CD4-positive, alpha-beta T cell (primary cell): ENCODE measurements at regions not wholly inside any gene's neighbourhood (a gene's known extent, or its start where the extent isn't known, plus 50 kb on each side); places are given as distances from the start of the nearest gene placed in this dataset.

ENCODE experiments used
- ATAC-seq: fragments of 200-7000 bp; cut with Tn5 transposase; one replicate; pipeline ENCODE4 v1.10.0; 2022; ENCODE audit warnings: mild to moderate bottlenecking; ENCODE audit not compliant: poor library complexity
- CTCF ChIA-PET: fragments of 350-600 bp; sonication (Branson Sonifier 250); formaldehyde crosslinking; loops from one replicate; lab custom pipeline; 2021; ENCODE audit warnings: antibody characterized with exemption, inconsistent platforms; lab: Charles Lee
- POLR2A ChIA-PET: fragments of 350-600 bp; sonication (Branson Sonifier 250); formaldehyde crosslinking; loops from one replicate; lab custom pipeline; 2021; ENCODE audit warnings: antibody characterized with exemption, inconsistent platforms; lab: Charles Lee
- DNase-seq, 14 experiments: peaks; one replicate each; pipeline ENCODE4 v3.0.0-alpha.2; 2013 to 2020; ENCODE audit warnings: mixed read lengths in 2 of 14
- H3K27ac ChIP-seq, 2 donors: one replicate each; pipeline versions ENCODE4 v1.5.1 to v1.7.0; 2013; ENCODE audit warnings: low read length in 2 of 2, low read depth in 1 of 2, mild to moderate bottlenecking in 1 of 2
- H3K27me3 ChIP-seq, 2 experiments: 1 replicate in 1 of 2; 2 replicates in 1 of 2; pipeline versions ENCODE4 v1.6.1 to v1.7.0; 2013; ENCODE audit warnings: low read length in 2 of 2, control low read depth in 1 of 2, mild to moderate bottlenecking in 1 of 2, moderate library complexity in 1 of 2; ENCODE audit not compliant: insufficient read depth in 2 of 2, control insufficient read depth in 1 of 2
- H3K36me3 ChIP-seq: one replicate; pipeline ENCODE4 v1.6.1; 2013; ENCODE audit warnings: low read length, control low read depth; ENCODE audit not compliant: insufficient read depth
- H3K4me1 ChIP-seq: one replicate; pipeline ENCODE4 v1.6.1; 2013; ENCODE audit warnings: low read length, control low read depth; ENCODE audit not compliant: insufficient read depth
- H3K4me3 ChIP-seq: one replicate; pipeline ENCODE4 v1.5.1; 2013; ENCODE audit warnings: mild to moderate bottlenecking, low read length, moderate library complexity
- H3K9me3 ChIP-seq, 2 experiments: 1 replicate in 1 of 2; 2 replicates in 1 of 2; pipeline versions ENCODE4 v1.6.1 to v1.7.0; 2013; ENCODE audit warnings: low read length in 2 of 2, mild to moderate bottlenecking in 2 of 2, control low read depth in 1 of 2, moderate library complexity in 1 of 2; ENCODE audit not compliant: control insufficient read depth in 1 of 2, insufficient read depth in 1 of 2
- H3K27ac Mint-ChIP-seq: one replicate; pipeline ENCODE4 v1.8.0; 2020; ENCODE audit warnings: mixed read lengths
- H3K27me3 Mint-ChIP-seq: one replicate; pipeline ENCODE4 v1.8.0; 2021; ENCODE audit warnings: mixed read lengths
- H3K36me3 Mint-ChIP-seq: one replicate; pipeline ENCODE4 v1.8.0; 2021; ENCODE audit warnings: low read depth, mixed read lengths
- H3K4me1 Mint-ChIP-seq: one replicate; pipeline ENCODE4 v1.8.0; 2021; ENCODE audit warnings: low read depth, mixed read lengths
- H3K4me3 Mint-ChIP-seq: one replicate; pipeline ENCODE4 v1.8.0; 2020; ENCODE audit warnings: mild to moderate bottlenecking, mixed read lengths
- H3K9me3 Mint-ChIP-seq: one replicate; pipeline ENCODE4 v1.8.0; 2020; ENCODE audit warnings: mixed read lengths
- CTCF ChIP-seq: fragments of 200-600 bp; IDR thresholded peaks from one replicate; pipeline ENCODE4 v1.8.0; 2022; ENCODE audit warnings: antibody characterized with exemption, mild to moderate bottlenecking
- intact Hi-C, 2 experiments: fragments of 100-400 bp; cut with DNase I in 1 of 2; cut with micrococcal nuclease in 1 of 2; formaldehyde crosslinking; loops; one replicate each; pipeline versions ENCODE4 v1.15.1 to v1.9.0; 2023 to 2025; cut with DNase I, micrococcal nuclease

DNA sequence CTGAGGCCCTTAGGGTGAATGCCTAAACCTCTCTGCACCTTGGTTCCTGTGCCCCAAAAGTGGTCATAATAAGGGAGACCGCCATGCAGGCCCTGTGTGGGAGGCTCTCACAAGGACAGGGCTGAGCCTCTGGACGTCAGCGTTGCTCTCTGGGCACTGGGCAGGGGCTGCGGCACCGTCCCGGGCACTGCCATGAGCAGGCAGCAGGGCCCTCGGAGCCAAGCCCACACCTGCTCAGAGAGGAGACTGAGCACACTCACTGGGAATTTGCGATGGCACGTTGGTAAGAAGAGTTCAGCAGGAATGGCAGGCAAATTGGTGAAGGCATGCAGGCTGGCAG, 123.4 kb downstream of the HMX1 start:
- CTCF ChIA-PET = no interaction called here
- no peaks in the 10 kb centered on the region for H3K9me3 Mint-ChIP-seq
- Histone ChIP-seq H3K9me3 (peaks cover 0 to 37% of the 10 kb centered on the region in 2 experiments), H3K4me3 (no peak overlapping the region), H3K27ac (no peak overlapping the region), H3K36me3 (no peaks in the 10 kb centered on the region), H3K27me3 (peaks cover 0 to 5% of the 10 kb centered on the region in 2 experiments), H3K4me1 (no peaks in the 10 kb centered on the region)
- DNase-seq (peak in 1 of 14 experiments; percentile 8), ATAC-seq (no peak)
- no peaks in the 10 kb centered on the region for H3K4me1 Mint-ChIP-seq
- intact Hi-C loops = no loop called here
- POLR2A ChIA-PET = no interaction called here
- no peak overlapping the region for H3K27ac Mint-ChIP-seq
- no peak overlapping the region for H3K4me3 Mint-ChIP-seq
- TF ChIP-seq CTCF = no peak
- H3K36me3 Mint-ChIP-seq = no peaks in the 10 kb centered on the region
- H3K27me3 Mint-ChIP-seq = peaks cover 3% of the 10 kb centered on the region

GRCh38 chr4:8747467-8748235, 124.0 kb downstream of the HMX1 start:
- H3K4me1 Mint-ChIP-seq = no peaks in the 10 kb centered on the region
- intact Hi-C loops = no loop called here
- peak in 1 of 14 experiments; percentile 22 for DNase-seq

More at GRCh38 chr4:8747467-8748235, 124.0 kb downstream of the HMX1 start:
- Mint-ChIP-seq H3K4me3 (no peak overlapping the region), H3K27ac (no peak overlapping the region), H3K27me3 (peaks cover 7% of the 10 kb centered on the region), H3K36me3 (no peaks in the 10 kb centered on the region), H3K9me3 (no peaks in the 10 kb centered on the region)
- ChIA-PET CTCF (no interaction called here), POLR2A (no interaction called here)
- Histone ChIP-seq H3K27ac (no peak overlapping the region), H3K4me3 (no peak overlapping the region), H3K36me3 (no peaks in the 10 kb centered on the region), H3K9me3 (peaks cover 0 to 37% of the 10 kb centered on the region in 2 experiments), H3K27me3 (peaks cover 0 to 5% of the 10 kb centered on the region in 2 experiments), H3K4me1 (no peaks in the 10 kb centered on the region)
- TF ChIP-seq CTCF = no peak
- ATAC-seq = no peak
